ENCODE measurements at regions not wholly inside any gene's neighbourhood (a gene's known extent, or its start where the extent isn't known, plus 50 kb on each side); places are given as distances from the start of the nearest gene placed in this dataset.

GRCh38 chr13:82879921-82880320 is 1002.4 kb downstream of the SLITRK1 start:
- in situ Hi-C loops (cut with HindIII; ENCODE audit: low sequenced_read_pairs), result no loop called here

- in situ Hi-C loops (cut with HindIII; ENCODE audit: low sequenced_read_pairs), result no loop called here
These were observed 1003.7 kb downstream of the SLITRK1 start for GRCh38 chr13:82878536-82878935.

GRCh38 chr13:82867284-82867683 is 1015.0 kb downstream of the SLITRK1 start:
- in situ Hi-C loops (cut with HindIII; ENCODE audit: low sequenced_read_pairs), result no loop called here

- in situ Hi-C loops (cut with HindIII; ENCODE audit: low sequenced_read_pairs), result no loop called here
These were observed 1031.6 kb downstream of the SLITRK1 start for GRCh38 chr13:82850644-82851043.

- in situ Hi-C loops (cut with HindIII; ENCODE audit: low sequenced_read_pairs), result no loop called here
These were observed 1033.5 kb downstream of the SLITRK1 start for GRCh38 chr13:82848766-82849165.

- in situ Hi-C loops (cut with HindIII; ENCODE audit: low sequenced_read_pairs), result no loop called here
These were observed 1034.7 kb downstream of the SLITRK1 start for GRCh38 chr13:82847595-82847994.

- in situ Hi-C loops (cut with HindIII; ENCODE audit: low sequenced_read_pairs), result no loop called here
These were observed 1048.4 kb downstream of the SLITRK1 start for GRCh38 chr13:82833923-82834322.

- in situ Hi-C loops (cut with HindIII; ENCODE audit: low sequenced_read_pairs), result no loop called here
These were observed 1053.2 kb downstream of the SLITRK1 start for GRCh38 chr13:82829040-82829439.

- in situ Hi-C loops (cut with HindIII; ENCODE audit: low sequenced_read_pairs), result no loop called here
These were observed 1054.5 kb downstream of the SLITRK1 start for GRCh38 chr13:82827724-82828123.

GRCh38 chr13:82822935-82823334 is 1059.3 kb downstream of the SLITRK1 start:
- in situ Hi-C loops (cut with HindIII; ENCODE audit: low sequenced_read_pairs), result no loop called here

- in situ Hi-C loops (cut with HindIII; ENCODE audit: low sequenced_read_pairs), result no loop called here
These were observed 1065.1 kb downstream of the SLITRK1 start for GRCh38 chr13:82817133-82817532.

- in situ Hi-C loops (cut with HindIII; ENCODE audit: low sequenced_read_pairs), result no loop called here
These were observed 1066.5 kb downstream of the SLITRK1 start for GRCh38 chr13:82815791-82816190.

- in situ Hi-C loops (cut with HindIII; ENCODE audit: low sequenced_read_pairs), result no loop called here
These were observed 1078.9 kb downstream of the SLITRK1 start for GRCh38 chr13:82803341-82803740.

- in situ Hi-C loops (cut with HindIII; ENCODE audit: low sequenced_read_pairs), result no loop called here
These were observed 1079.7 kb downstream of the SLITRK1 start for GRCh38 chr13:82802528-82802927.

GRCh38 chr13:82800391-82800790 is 1081.9 kb downstream of the SLITRK1 start:
- in situ Hi-C loops (cut with HindIII; ENCODE audit: low sequenced_read_pairs), result no loop called here

GRCh38 chr13:82797876-82798275 is 1084.4 kb downstream of the SLITRK1 start:
- in situ Hi-C loops (cut with HindIII; ENCODE audit: low sequenced_read_pairs), result no loop called here

- in situ Hi-C loops (cut with HindIII; ENCODE audit: low sequenced_read_pairs), result no loop called here
These were observed 1091.2 kb downstream of the SLITRK1 start for GRCh38 chr13:82791035-82791434.

- in situ Hi-C loops (cut with HindIII; ENCODE audit: low sequenced_read_pairs), result no loop called here
These were observed 1109.5 kb downstream of the SLITRK1 start for GRCh38 chr13:82772816-82773215.

GRCh38 chr13:82766732-82767321 is 1115.4 kb downstream of the SLITRK1 start:
- in situ Hi-C loops (cut with HindIII; ENCODE audit: low sequenced_read_pairs), result no loop called here

- in situ Hi-C loops (cut with HindIII; ENCODE audit: low sequenced_read_pairs), result no loop called here
These were observed 1124.2 kb downstream of the SLITRK1 start for GRCh38 chr13:82758044-82758443.

GRCh38 chr13:82751206-82751605 is 1131.1 kb downstream of the SLITRK1 start:
- in situ Hi-C loops (cut with HindIII; ENCODE audit: low sequenced_read_pairs), result no loop called here

- in situ Hi-C loops (cut with HindIII; ENCODE audit: low sequenced_read_pairs), result no loop called here
These were observed 1132.7 kb downstream of the SLITRK1 start for GRCh38 chr13:82749551-82749950.

GRCh38 chr13:82747958-82748357 is 1134.3 kb downstream of the SLITRK1 start:
- in situ Hi-C loops (cut with HindIII; ENCODE audit: low sequenced_read_pairs), result no loop called here

Measured in endothelial cell of hepatic sinusoid (primary cell).